GM19035 (cell line): ENCODE measurements at regions not wholly inside any gene's neighbourhood (a gene's known extent, or its start where the extent isn't known, plus 50 kb on each side); places are given as distances from the start of the nearest gene placed in this dataset.

ENCODE experiments used
- ATAC-seq: cut with Tn5 transposase; IDR thresholded peaks from one replicate; pipeline ENCODE4 v1.9.1; 2021; ENCODE audit not compliant: unreplicated experiment

- ATAC-seq = no peak
Observed at GRCh38 chrX:5549512-5549911, 679.2 kb downstream of the NLGN4X start.

- no peak for ATAC-seq
Observed at GRCh38 chrX:5537098-5537497, 691.6 kb downstream of the NLGN4X start.

- ATAC-seq = no peak
Observed at GRCh38 chrX:5536261-5536660, 692.4 kb downstream of the NLGN4X start.

- ATAC-seq = no peak
Observed at GRCh38 chrX:5528057-5528456, 700.6 kb downstream of the NLGN4X start.

GRCh38 chrX:5526191-5526590, 702.5 kb downstream of the NLGN4X start:
- no peak for ATAC-seq

GRCh38 chrX:5490786-5491563, 737.7 kb downstream of the NLGN4X start:
- no peak for ATAC-seq

GRCh38 chrX:5474282-5474681, 754.4 kb downstream of the NLGN4X start:
- ATAC-seq = no peak

- no peak for ATAC-seq
Observed at GRCh38 chrX:5458300-5458842, 770.3 kb downstream of the NLGN4X start.

GRCh38 chrX:5449323-5449722, 779.3 kb downstream of the NLGN4X start:
- no peak for ATAC-seq

- ATAC-seq = no peak
Observed at GRCh38 chrX:5431823-5432222, 796.8 kb downstream of the NLGN4X start.

GRCh38 chrX:5425119-5425518, 803.5 kb downstream of the NLGN4X start:
- ATAC-seq = no peak

- no peak for ATAC-seq
Observed at GRCh38 chrX:5417381-5417780, 811.3 kb downstream of the NLGN4X start.

GRCh38 chrX:5415738-5416137, 812.9 kb downstream of the NLGN4X start:
- ATAC-seq = no peak

- no peak for ATAC-seq
Observed at GRCh38 chrX:5409106-5409505, 819.6 kb downstream of the NLGN4X start.

- ATAC-seq = no peak
Observed at GRCh38 chrX:5402461-5402860, 826.2 kb downstream of the NLGN4X start.

GRCh38 chrX:5399403-5399802, 829.3 kb downstream of the NLGN4X start:
- no peak for ATAC-seq

GRCh38 chrX:5397409-5397808, 831.3 kb downstream of the NLGN4X start:
- ATAC-seq = no peak

- no peak for ATAC-seq
Observed at GRCh38 chrX:5390376-5390775, 838.3 kb downstream of the NLGN4X start.

- ATAC-seq = no peak
Observed at GRCh38 chrX:5388087-5388486, 840.6 kb downstream of the NLGN4X start.

- ATAC-seq = no peak
Observed at GRCh38 chrX:5380426-5380825, 848.2 kb downstream of the NLGN4X start.

GRCh38 chrX:5341902-5342301, 886.8 kb downstream of the NLGN4X start:
- ATAC-seq = no peak

GRCh38 chrX:5337160-5337559, 891.5 kb downstream of the NLGN4X start:
- ATAC-seq = no peak

- no peak for ATAC-seq
Observed at GRCh38 chrX:5324546-5324945, 904.1 kb downstream of the NLGN4X start.
